GM18498 (cell line): ENCODE measurements at regions not wholly inside any gene's neighbourhood (a gene's known extent, or its start where the extent isn't known, plus 50 kb on each side); places are given as distances from the start of the nearest gene placed in this dataset.

Source experiments
- ATAC-seq: cut with Tn5 transposase; IDR thresholded peaks from one replicate; pipeline ENCODE4 v1.9.1; 2021; ENCODE audit warnings: mild to moderate bottlenecking, moderate library complexity; ENCODE audit not compliant: unreplicated experiment

GRCh38 chr14:65348137-65348536, 64.4 kb upstream of the FUT8 start:
- ATAC-seq, result no peak

GRCh38 chr14:65349100-65349499, 63.4 kb upstream of the FUT8 start:
- ATAC-seq, result no peak

DNA sequence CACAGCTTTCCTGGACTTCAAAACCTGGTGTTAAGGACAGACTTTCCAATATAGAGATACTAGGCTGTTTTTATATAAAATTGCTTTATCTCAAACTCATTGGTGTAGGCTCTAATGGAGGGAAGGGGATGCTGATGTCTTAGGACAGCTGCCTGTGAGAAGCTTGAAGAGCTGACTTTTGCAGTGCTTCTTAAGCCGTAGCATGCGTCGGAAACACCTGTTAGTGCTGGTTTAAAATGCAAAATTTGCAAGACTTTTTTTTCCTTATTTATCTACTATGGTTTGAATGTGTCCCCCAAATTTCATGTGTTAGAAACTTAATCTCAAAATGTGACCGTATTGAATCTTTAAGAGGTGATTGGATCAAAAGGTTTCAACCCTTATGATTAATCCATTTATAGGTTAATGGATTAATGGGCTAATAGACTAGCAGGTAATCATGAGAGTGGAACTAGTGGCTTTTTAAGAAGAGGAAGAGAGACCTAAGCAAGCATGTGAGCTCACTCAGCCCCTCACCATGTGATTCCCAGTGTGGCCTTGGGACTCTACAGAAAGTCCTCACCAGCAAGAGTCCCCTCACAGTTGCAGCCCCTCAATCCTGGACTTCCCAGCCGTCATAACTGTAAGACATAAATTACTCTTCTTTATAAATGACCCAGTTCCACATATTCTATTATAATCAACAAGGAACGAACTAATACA, 60.9 kb upstream of the FUT8 start:
- ATAC-seq, result no peak

DNA sequence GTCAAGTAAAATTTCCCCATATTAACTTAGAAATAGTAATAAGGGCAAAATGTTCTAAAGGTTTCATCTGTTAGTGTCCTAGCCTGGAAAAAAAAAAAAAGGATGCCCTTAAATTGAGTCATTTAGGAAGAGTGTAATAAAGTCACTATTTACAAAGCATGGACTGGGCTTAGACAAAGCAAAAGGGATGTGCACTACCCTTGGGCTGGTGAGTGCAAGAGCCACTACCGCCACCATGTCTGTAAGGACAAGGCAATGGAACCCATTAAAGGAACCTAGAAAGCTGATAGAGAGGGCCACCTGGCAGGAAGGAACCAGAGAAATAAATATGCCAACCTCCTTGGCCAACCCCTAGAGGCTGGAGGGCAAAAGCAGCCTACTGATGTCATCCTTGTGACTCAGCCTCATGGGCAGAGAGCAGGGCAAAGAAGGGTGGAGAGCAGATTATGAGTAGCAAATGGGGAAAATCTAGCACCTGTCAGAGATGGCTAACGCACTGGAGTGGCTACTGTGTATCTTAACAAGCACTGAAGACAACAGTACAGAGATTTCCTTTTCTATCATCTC, 59.5 kb upstream of the FUT8 start:
- ATAC-seq, result no peak

DNA sequence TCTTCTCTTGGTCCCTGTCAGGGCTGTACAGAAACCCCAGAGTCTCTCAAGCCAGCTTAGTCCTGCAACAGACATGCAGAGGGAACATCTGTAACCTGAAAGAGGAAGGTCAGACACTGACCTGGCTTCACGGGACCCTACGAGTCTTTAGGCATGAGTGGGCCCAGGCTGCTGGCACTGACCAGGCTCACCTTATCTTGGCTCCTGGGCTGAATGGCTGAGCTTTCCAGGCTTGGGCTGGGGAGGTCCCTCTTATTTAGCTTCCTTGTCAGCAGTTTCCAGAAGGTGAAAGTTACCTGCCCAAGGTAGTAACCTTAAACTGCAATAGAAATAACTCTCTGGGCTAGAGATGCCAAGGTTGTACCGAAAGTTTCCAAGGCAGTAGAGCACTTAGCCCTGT, 58.4 kb upstream of the FUT8 start:
- ATAC-seq, result no peak

DNA sequence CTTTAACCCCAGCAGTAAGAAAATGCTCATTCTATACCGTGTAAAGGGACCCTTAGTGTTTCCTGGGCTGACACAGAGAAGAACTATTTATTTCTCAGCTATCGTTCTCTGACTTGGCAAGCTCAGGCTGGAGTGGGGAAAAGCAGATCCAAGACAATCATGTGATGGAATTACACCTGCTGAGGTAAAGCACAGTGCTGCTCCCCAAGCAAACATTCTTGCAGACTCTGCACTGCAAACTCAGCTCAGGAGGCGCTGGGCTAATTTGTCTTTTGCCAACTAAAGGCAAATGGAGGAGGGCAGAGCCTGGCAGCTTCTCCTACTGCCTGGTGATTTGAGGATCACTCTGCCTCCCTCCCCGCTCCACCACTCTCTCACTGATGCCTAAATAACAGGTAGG, 57.8 kb upstream of the FUT8 start:
- ATAC-seq, result no peak

DNA sequence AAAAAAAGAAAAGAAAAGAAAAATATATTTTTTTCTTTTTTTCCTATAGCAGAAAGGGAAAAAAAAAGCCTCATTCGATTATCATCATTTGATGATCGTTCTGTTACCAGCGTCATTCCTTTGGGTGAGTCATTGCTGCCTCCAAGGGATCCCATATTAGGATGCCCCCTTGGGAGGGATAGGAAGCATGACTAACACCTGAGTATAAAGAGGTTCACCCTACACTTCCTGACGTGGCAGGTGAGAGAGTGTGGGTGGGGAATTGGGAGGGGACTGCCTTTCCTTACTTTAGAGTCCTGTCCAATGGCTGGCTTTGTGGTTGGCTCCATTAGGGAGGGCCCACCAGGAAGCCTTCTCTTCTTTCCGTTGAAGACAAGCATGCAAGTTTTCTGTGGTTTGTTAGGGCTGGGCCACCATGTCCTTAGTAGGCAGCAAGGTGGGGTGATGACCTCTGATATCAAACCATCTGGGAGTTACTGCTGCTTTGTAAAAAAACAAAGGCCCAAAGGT, 56.1 kb upstream of the FUT8 start:
- no peak for ATAC-seq

- no peak for ATAC-seq
These were observed 55.4 kb upstream of the FUT8 start for GRCh38 chr14:65357113-65357512.

GRCh38 chr14:65357689-65358088, 54.8 kb upstream of the FUT8 start:
- ATAC-seq, result no peak

DNA sequence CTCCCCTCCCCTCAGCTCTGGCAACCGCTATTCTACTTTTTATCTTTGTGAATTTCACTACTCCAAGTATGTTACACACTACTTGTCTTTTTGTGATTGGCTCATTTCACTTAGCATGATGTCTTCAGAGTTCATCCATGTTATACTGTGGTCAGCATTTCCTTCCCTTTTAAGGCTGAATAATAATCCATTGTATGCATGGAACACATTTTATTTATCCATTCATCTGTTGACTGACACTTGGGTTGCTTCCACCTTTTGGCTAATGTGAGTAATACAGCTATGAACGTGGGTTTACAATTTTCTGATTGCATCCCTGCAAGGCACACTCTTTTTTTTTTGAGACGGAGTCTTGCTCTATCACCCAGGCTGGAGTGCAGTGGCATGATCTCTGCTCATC, 53.0 kb upstream of the FUT8 start:
- no peak for ATAC-seq

- no peak for ATAC-seq
These were observed 52.3 kb upstream of the FUT8 start for GRCh38 chr14:65360144-65360784.

- no peak for ATAC-seq
These were observed 50.6 kb upstream of the FUT8 start for GRCh38 chr14:65361920-65362319.
